NCI-H526 treated with DMSO at 0.1 percent for 48 hours (cell line): ENCODE measurements at regions not wholly inside any gene's neighbourhood (a gene's known extent, or its start where the extent isn't known, plus 50 kb on each side); places are given as distances from the start of the nearest gene placed in this dataset.

Experiments
- DNase-seq: peaks from one replicate; lab custom pipeline; 2025; lab: John Stamatoyannopoulos, UW

DNA sequence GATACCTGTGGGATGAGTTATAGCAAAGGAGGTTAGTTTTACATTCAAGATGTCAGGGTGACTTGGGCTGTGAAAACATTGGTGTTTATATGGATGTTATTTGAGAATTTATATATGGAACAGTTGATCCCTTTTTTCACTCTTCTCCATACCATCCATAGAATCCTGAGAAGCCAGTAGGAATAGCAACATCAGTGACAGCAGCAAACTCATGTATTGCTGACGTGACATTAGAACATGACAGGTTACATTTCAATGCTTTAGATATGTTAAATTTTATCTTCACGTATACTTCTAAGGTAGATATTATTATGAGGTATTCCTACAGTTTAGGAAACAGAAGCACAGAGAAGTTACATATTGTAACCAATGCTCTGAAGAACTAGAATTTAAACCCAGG lies 745.2 kb upstream of the GCFC2 start:
- no peak for DNase-seq

DNA sequence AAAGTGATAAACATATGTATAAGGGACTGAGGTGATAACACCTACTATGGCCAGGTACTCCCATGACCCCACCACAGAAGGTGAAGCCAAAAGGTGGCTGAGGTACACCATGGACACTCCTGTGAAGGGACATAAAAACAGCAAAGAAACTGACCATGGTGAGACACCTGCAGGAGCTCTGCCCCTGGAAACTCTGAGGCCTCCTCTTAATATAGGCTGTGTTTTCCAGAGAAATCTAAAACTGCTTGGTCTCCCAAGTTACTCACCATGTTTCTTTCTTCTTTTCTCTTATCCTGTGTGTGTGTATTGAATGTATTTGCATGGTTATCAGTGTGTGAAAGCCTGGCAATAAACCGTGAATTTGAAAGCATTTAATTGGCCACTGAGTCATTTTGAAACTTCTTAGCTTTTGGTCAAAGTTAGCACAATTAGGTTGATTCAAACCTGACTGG lies 739.3 kb upstream of the GCFC2 start:
- DNase-seq: no peak

GRCh38 chr2:76448956-76449355 lies 738.2 kb upstream of the GCFC2 start:
- DNase-seq: no peak

GRCh38 chr2:76447294-76447693 lies 736.6 kb upstream of the GCFC2 start:
- no peak for DNase-seq

GRCh38 chr2:76446872-76447271 lies 736.2 kb upstream of the GCFC2 start:
- no peak for DNase-seq

DNA sequence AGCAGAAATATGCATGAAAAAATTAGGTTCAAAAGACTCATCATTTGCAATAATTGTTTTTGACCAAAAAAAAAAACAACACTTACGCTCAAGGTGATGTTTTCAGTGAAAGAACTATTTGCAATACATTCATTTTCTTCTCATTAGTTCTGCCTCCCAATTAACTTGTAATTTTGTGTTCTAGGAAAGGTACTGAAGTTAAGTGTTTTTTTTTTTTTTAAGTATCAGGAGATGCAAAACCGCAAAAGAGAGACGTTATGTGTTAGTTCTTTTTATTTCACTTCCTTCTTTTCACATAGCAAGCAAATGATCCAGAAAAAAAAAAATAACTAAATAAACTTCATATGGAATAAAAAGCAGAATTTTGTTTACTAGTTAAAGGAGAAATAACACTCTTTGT lies 735.2 kb upstream of the GCFC2 start:
- DNase-seq: no peak

- no peak for DNase-seq
These were observed 734.0 kb upstream of the GCFC2 start for GRCh38 chr2:76444732-76445131.

DNA sequence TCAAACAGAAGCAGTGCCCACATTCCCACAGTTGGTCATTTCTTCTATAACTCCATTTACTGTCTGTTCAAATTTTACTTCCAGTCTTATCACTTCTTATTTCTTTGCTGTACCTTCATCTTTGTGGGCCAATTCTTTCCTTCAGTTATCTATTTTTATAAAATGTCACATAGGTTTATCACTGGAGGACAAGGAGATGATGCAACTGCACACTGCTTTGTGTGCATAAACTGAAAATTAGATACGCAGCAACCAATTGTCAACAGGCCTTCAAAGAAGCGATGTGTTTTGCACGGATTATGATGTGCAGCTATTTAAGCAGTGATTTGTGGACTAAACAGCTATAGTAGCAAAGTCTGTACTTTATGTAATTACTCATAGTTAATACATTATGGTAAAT lies 726.8 kb upstream of the GCFC2 start:
- no peak for DNase-seq

DNA sequence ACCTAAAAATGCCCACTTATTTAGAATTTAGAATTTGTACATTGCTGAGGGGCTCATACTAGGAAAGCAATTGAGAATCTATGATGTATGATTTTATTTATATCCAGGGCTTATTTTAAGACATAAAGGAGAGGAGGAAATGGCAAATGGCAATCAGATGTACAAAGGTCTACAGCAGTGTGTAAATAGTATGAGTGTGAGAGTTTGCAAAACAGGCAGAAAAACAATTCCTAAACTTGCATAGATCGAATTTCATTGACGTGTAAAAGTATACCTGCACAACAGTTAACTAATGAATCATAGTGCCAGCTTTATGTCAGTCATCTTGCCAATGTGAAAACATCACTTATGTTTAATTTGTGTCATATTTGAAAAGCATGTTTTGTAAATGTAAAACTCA lies 718.7 kb upstream of the GCFC2 start:
- peak; percentile 15 for DNase-seq

GRCh38 chr2:76427452-76427851 lies 716.7 kb upstream of the GCFC2 start:
- DNase-seq: no peak

DNA sequence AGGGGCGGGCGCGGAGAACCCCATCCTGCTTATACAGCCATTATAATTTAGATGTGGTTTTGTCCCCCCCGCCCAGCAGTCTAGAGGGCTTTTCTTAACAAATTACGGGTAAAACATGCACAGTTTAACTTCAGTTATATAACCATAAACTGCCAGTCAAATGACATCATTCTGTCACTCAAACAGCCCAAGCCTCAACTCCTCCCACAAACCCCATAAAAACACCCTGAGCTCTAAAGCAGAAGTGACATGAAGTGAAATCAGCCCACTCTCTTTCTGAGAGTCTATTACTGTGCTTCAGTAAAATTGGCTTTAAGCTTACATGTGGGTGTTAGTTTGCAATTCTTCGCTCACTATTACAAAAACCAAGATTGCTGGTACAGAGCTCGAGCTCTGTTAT lies 705.1 kb upstream of the GCFC2 start:
- DNase-seq: no peak

GRCh38 chr2:76413436-76413835 lies 702.7 kb upstream of the GCFC2 start:
- no peak for DNase-seq

- no peak for DNase-seq
These were observed 695.6 kb upstream of the GCFC2 start for GRCh38 chr2:76406134-76406855.

- no peak for DNase-seq
These were observed 682.6 kb upstream of the GCFC2 start for GRCh38 chr2:76393356-76393755.

DNA sequence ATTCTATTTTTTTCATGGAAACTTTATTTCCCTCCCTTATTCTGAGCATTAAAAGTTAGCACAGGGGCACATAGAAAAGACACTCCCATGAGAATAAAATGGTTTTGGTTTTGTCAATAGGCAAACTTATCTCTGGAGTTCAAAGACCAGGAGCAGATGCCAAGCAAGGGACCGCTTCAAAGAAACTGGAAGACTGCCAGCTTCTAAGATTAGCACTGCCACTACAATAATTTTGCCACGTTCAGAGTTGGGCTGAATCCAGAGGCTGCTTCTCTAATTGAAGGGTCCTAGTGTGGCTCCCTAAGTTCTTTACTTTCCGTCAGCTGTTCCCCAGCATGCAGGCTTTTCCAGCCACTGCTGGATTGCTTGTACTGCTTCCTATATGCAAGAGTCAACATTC lies 681.0 kb upstream of the GCFC2 start:
- no peak for DNase-seq

- no peak for DNase-seq
These were observed 676.6 kb upstream of the GCFC2 start for GRCh38 chr2:76387294-76387693.

GRCh38 chr2:76385943-76386342 lies 675.2 kb upstream of the GCFC2 start:
- DNase-seq: no peak

DNA sequence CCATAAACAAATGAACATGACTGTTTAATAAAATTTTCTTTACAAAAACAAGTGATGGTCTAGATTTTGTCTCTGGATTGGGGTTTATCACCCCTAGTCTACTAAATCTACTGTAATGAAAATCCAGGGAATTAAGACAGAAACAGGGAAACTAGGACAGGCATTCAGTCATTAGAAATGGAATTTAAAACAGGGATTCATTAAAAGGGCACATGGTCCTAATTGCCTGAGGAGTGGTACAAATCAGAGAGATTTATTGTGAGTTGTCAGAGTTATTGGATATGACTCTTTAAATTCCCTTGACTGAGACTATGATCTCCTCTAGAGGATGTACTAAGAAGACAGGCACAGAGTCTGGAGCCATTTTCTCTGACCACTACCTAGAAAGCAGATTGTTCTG lies 670.9 kb upstream of the GCFC2 start:
- DNase-seq: no peak

GRCh38 chr2:76378140-76378539 lies 667.4 kb upstream of the GCFC2 start:
- no peak for DNase-seq

DNA sequence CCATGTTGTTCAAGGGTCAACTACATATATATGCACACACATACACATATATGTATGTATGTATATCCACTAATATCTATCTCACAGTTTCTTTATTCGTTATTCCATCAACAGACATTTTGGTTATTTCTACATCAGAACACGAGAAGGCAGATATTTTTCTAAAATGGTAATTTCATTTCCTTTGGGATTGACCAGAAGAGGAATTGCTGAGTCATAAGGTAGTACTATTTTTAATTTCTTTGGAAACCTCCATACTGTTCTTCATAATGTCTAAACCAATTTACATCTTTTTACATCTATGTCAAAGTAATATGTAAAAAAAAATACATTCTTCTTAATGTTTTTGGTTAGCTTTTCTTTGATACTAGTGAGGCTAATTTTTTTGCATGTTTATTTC lies 630.7 kb upstream of the GCFC2 start:
- no peak for DNase-seq

- DNase-seq: no peak
These were observed 622.2 kb upstream of the GCFC2 start for GRCh38 chr2:76332871-76333270.

GRCh38 chr2:76330865-76331264 lies 620.1 kb upstream of the GCFC2 start:
- DNase-seq: no peak

- DNase-seq: no peak
These were observed 615.9 kb upstream of the GCFC2 start for GRCh38 chr2:76326636-76327035.

GRCh38 chr2:76323381-76323780 lies 612.7 kb upstream of the GCFC2 start:
- DNase-seq: no peak
